ENCODE measurements at regions not wholly inside any gene's neighbourhood (a gene's known extent, or its start where the extent isn't known, plus 50 kb on each side); places are given as distances from the start of the nearest gene placed in this dataset.
"Not testable (repeated sequence)": the region's sequence is repeated elsewhere in the genome, so short reads cannot be mapped to it uniquely, and the experiment has no call there.

GRCh38 chr2:166700079-166700478, 188.2 kb upstream of the XIRP2 start:
- DNase-seq (ENCODE audit: low spot score): no peak
- TF ChIP-seq CTCF (IDR thresholded peaks at IDR 0.05; ENCODE audit: extremely low read depth, insufficient read depth, missing control alignments): peak; percentile 36
- in situ Hi-C loops (cut with MboI; ENCODE audit: low pct_unique_long_range_greater_than_20kb, low sequenced_read_pairs, unreplicated experiment): no loop called here

GRCh38 chr2:166695154-166695553, 193.1 kb upstream of the XIRP2 start:
- no peak for TF ChIP-seq CTCF (IDR thresholded peaks at IDR 0.05; ENCODE audit: extremely low read depth, insufficient read depth, missing control alignments)
- no peak for DNase-seq (ENCODE audit: low spot score)
- in situ Hi-C loops (cut with MboI; ENCODE audit: low pct_unique_long_range_greater_than_20kb, low sequenced_read_pairs, unreplicated experiment): no loop called here

- DNase-seq (ENCODE audit: low spot score); in situ Hi-C loops (cut with MboI; ENCODE audit: low pct_unique_long_range_greater_than_20kb, low sequenced_read_pairs, unreplicated experiment): not testable (repeated sequence)
Observed at GRCh38 chr2:166686057-166686456, 192.0 kb upstream of the SCN7A start.

- no peak for DNase-seq (ENCODE audit: low spot score)
- no peak for TF ChIP-seq CTCF (IDR thresholded peaks at IDR 0.05; ENCODE audit: extremely low read depth, insufficient read depth, missing control alignments)
- in situ Hi-C loops (cut with MboI; ENCODE audit: low pct_unique_long_range_greater_than_20kb, low sequenced_read_pairs, unreplicated experiment): no loop called here
Observed at GRCh38 chr2:166677996-166678395, 183.9 kb upstream of the SCN7A start.

GRCh38 chr2:166676716-166677115, 182.7 kb upstream of the SCN7A start:
- no peak for DNase-seq (ENCODE audit: low spot score)
- in situ Hi-C loops (cut with MboI; ENCODE audit: low pct_unique_long_range_greater_than_20kb, low sequenced_read_pairs, unreplicated experiment): no loop called here
- TF ChIP-seq CTCF (IDR thresholded peaks at IDR 0.05; ENCODE audit: extremely low read depth, insufficient read depth, missing control alignments): no peak

GRCh38 chr2:166675553-166675952, 181.5 kb upstream of the SCN7A start:
- TF ChIP-seq CTCF (IDR thresholded peaks at IDR 0.05; ENCODE audit: extremely low read depth, insufficient read depth, missing control alignments): no peak
- in situ Hi-C loops (cut with MboI; ENCODE audit: low pct_unique_long_range_greater_than_20kb, low sequenced_read_pairs, unreplicated experiment): no loop called here
- DNase-seq (ENCODE audit: low spot score): no peak

GRCh38 chr2:166673986-166674385, 179.9 kb upstream of the SCN7A start:
- no peak for DNase-seq (ENCODE audit: low spot score)
- TF ChIP-seq CTCF (IDR thresholded peaks at IDR 0.05; ENCODE audit: extremely low read depth, insufficient read depth, missing control alignments): no peak
- in situ Hi-C loops (cut with MboI; ENCODE audit: low pct_unique_long_range_greater_than_20kb, low sequenced_read_pairs, unreplicated experiment): no loop called here

All from GM13977 (cell line).